IPS DF 19.7 (cell line): ENCODE measurements at regions not wholly inside any gene's neighbourhood (a gene's known extent, or its start where the extent isn't known, plus 50 kb on each side); places are given as distances from the start of the nearest gene placed in this dataset.

Experiments used
- DNase-seq: peaks from one replicate; pipeline ENCODE4 v3.0.0-alpha.2; 2013; ENCODE audit warnings: low read depth, low spot score

- DNase-seq, result no peak
Measured at GRCh38 chrX:147693511-147693910, 218.2 kb upstream of the FMR1 start.

- DNase-seq, result peak; percentile 7
Measured at GRCh38 chrX:147699061-147699460, 212.7 kb upstream of the FMR1 start.

GRCh38 chrX:147710301-147710700, 201.4 kb upstream of the FMR1 start:
- DNase-seq, result no peak

GRCh38 chrX:147733369-147733768, 178.3 kb upstream of the FMR1 start:
- no peak for DNase-seq

- DNase-seq, result no peak
Measured at GRCh38 chrX:147735364-147735763, 176.4 kb upstream of the FMR1 start.

- DNase-seq, result no peak
Measured at GRCh38 chrX:147736045-147736444, 175.7 kb upstream of the FMR1 start.

- no peak for DNase-seq
Measured at GRCh38 chrX:147737690-147738089, 174.0 kb upstream of the FMR1 start.

- DNase-seq, result no peak
Measured at GRCh38 chrX:147738265-147738664, 173.5 kb upstream of the FMR1 start.

- no peak for DNase-seq
Measured at GRCh38 chrX:147739196-147739595, 172.5 kb upstream of the FMR1 start.

GRCh38 chrX:147741776-147742175, 169.9 kb upstream of the FMR1 start:
- no peak for DNase-seq

GRCh38 chrX:147749308-147749707, 162.4 kb upstream of the FMR1 start:
- DNase-seq, result no peak

- no peak for DNase-seq
Measured at GRCh38 chrX:147757750-147758149, 154.0 kb upstream of the FMR1 start.

- no peak for DNase-seq
Measured at GRCh38 chrX:147763131-147763530, 148.6 kb upstream of the FMR1 start.

- DNase-seq, result no peak
Measured at GRCh38 chrX:147764868-147765267, 146.9 kb upstream of the FMR1 start.

- no peak for DNase-seq
Measured at GRCh38 chrX:147770858-147771257, 140.9 kb upstream of the FMR1 start.

- DNase-seq, result no peak
Measured at GRCh38 chrX:147776988-147777387, 134.7 kb upstream of the FMR1 start.

GRCh38 chrX:147779173-147779572, 132.5 kb upstream of the FMR1 start:
- DNase-seq, result no peak

- DNase-seq, result no peak
Measured at GRCh38 chrX:147781844-147782243, 129.9 kb upstream of the FMR1 start.

GRCh38 chrX:147788641-147789350, 122.9 kb upstream of the FMR1 start:
- DNase-seq, result no peak

- DNase-seq, result no peak
Measured at GRCh38 chrX:147800663-147801062, 111.1 kb upstream of the FMR1 start.

- DNase-seq, result no peak
Measured at GRCh38 chrX:147803948-147804347, 107.8 kb upstream of the FMR1 start.

- no peak for DNase-seq
Measured at GRCh38 chrX:147811803-147812202, 99.9 kb upstream of the FMR1 start.

- DNase-seq, result no peak
Measured at GRCh38 chrX:147827070-147827469, 84.6 kb upstream of the FMR1 start.

GRCh38 chrX:147828719-147829118, 83.0 kb upstream of the FMR1 start:
- DNase-seq, result no peak
